ENCODE measurements at regions not wholly inside any gene's neighbourhood (a gene's known extent, or its start where the extent isn't known, plus 50 kb on each side); places are given as distances from the start of the nearest gene placed in this dataset.

DNA sequence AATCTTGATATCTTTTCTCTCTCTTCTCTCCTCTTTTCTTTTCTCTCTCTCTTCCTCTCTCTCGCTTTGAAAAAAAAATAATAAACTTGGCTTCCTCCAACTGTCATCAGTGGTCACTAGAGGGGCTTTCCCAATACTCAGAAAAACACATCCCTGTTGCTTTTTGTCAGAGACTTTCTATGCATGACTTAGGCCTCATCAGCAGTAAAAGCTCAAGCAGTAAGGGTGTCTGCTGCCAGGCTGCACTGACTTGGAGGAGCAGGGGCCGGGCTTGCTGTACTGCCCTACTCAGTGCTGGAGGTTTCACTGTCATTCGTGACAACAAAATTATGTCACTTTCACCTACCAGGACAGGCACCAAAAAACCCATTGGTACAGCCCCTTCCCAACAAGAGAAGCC, 272.0 kb downstream of the ADGB start:
- H3K9me3 ChIP-seq (ENCODE audit: low read length), result no peaks in the 10 kb centered on the region
- no peak for DNase-seq (ENCODE audit: low spot score)
- intact Hi-C loops (cut with micrococcal nuclease; ENCODE audit: unreplicated experiment), result no loop called here
- no peak overlapping the region for H3K4me2 ChIP-seq (ENCODE audit: low read length)
- H2AFZ ChIP-seq (ENCODE audit: low read length), result no peak overlapping the region
- H3K27ac ChIP-seq (ENCODE audit: low read depth, low read length, poor library complexity, severe bottlenecking), result no peak overlapping the region
- H3K79me2 ChIP-seq (ENCODE audit: insufficient read depth, low read depth, low read length), result no peaks in the 10 kb centered on the region
- no TSS peak for BruUV-seq (replicated peaks)
- no peak overlapping the region for H3K4me3 ChIP-seq (ENCODE audit: low read depth, low read length, poor library complexity, severe bottlenecking)
- H3K36me3 ChIP-seq (ENCODE audit: insufficient read depth, low read length), result no peaks in the 10 kb centered on the region
- H4K20me1 ChIP-seq (ENCODE audit: insufficient read depth, low read length), result no peaks in the 10 kb centered on the region
- ChIA-PET CTCF (ENCODE audit: unreplicated experiment) (no interaction called here), POLR2A (no interaction called here)
- H3K4me1 ChIP-seq (ENCODE audit: insufficient read depth, low read length, poor library complexity, severe bottlenecking), result no peaks in the 10 kb centered on the region
- H3K9me2 ChIP-seq (ENCODE audit: insufficient read depth, low read length), result no peaks in the 10 kb centered on the region
- TF ChIP-seq, protein P1, sequence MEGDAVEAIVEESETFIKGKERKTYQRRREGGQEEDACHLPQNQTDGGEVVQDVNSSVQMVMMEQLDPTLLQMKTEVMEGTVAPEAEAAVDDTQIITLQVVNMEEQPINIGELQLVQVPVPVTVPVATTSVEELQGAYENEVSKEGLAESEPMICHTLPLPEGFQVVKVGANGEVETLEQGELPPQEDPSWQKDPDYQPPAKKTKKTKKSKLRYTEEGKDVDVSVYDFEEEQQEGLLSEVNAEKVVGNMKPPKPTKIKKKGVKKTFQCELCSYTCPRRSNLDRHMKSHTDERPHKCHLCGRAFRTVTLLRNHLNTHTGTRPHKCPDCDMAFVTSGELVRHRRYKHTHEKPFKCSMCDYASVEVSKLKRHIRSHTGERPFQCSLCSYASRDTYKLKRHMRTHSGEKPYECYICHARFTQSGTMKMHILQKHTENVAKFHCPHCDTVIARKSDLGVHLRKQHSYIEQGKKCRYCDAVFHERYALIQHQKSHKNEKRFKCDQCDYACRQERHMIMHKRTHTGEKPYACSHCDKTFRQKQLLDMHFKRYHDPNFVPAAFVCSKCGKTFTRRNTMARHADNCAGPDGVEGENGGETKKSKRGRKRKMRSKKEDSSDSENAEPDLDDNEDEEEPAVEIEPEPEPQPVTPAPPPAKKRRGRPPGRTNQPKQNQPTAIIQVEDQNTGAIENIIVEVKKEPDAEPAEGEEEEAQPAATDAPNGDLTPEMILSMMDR (conservative IDR thresholded peaks at IDR 0.05; ENCODE audit: low read length), result no peak
- TF ChIP-seq EZH2phosphoT487 (IDR thresholded peaks at IDR 0.05; ENCODE audit: borderline replicate concordance, low read depth, low read length), result no peak

DNA sequence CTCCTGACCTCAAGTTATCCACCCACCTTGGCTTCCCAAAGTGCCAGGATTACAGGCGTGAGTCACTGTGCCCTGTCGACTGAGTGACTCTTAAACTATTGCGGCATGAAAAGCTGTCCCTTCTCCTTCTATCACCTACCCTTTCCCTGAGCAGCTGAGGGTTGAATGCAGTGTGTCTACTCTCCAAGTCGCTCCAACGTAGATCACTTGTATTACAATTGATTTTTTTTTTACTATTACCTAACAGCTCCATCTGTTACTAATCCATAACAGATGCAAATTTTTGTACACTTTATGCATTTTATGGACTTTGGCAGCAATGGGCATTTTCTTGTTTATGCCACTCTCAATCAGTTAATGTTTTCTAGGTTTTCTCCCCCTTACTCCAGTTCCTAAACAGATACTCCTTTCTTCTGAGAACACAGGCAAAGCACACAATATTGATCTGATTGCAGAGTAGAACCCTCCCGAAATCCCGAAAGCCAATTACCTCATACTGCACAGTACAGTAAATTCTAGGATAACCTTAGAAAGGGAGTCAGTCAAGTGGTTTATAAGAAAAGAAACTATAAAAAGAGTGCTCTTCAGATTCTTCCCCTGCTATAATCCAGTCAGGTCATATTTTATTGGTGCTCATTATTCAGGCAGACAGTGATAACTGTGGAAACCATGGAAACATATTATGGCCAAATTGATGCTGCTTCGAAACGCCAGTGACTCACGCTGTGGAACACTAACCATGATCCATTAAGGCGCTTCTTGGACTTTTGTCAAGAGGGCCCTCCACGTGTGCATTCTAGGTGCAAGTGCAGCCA, 273.0 kb downstream of the ADGB start:
- Histone ChIP-seq H4K20me1 (ENCODE audit: insufficient read depth, low read length) (no peaks in the 10 kb centered on the region), H3K9me3 (ENCODE audit: low read length) (no peaks in the 10 kb centered on the region), H2AFZ (ENCODE audit: low read length) (no peak overlapping the region), H3K79me2 (ENCODE audit: insufficient read depth, low read depth, low read length) (no peaks in the 10 kb centered on the region), H3K4me3 (ENCODE audit: low read depth, low read length, poor library complexity, severe bottlenecking) (no peak overlapping the region), H3K9me2 (ENCODE audit: insufficient read depth, low read length) (no peaks in the 10 kb centered on the region), H3K4me1 (ENCODE audit: insufficient read depth, low read length, poor library complexity, severe bottlenecking) (peaks cover 8% of the 10 kb centered on the region), H3K4me2 (ENCODE audit: low read length) (no peak overlapping the region), H3K36me3 (ENCODE audit: insufficient read depth, low read length) (no peaks in the 10 kb centered on the region), H3K27ac (ENCODE audit: low read depth, low read length, poor library complexity, severe bottlenecking) (no peak overlapping the region)
- BruUV-seq (replicated peaks), result no TSS peak
- intact Hi-C loops (cut with micrococcal nuclease; ENCODE audit: unreplicated experiment), result no loop called here
- no peak for TF ChIP-seq EZH2phosphoT487 (IDR thresholded peaks at IDR 0.05; ENCODE audit: borderline replicate concordance, low read depth, low read length)
- TF ChIP-seq, protein P1 (conservative IDR thresholded peaks at IDR 0.05; ENCODE audit: low read length), result no peak
- ChIA-PET CTCF (ENCODE audit: unreplicated experiment) (no interaction called here), POLR2A (no interaction called here)
- DNase-seq (ENCODE audit: low spot score), result no peak

GRCh38 chr6:146872426-146872785, 273.6 kb downstream of the ADGB start:
- Histone ChIP-seq H3K36me3 (ENCODE audit: insufficient read depth, low read length) (no peaks in the 10 kb centered on the region), H3K4me2 (ENCODE audit: low read length) (no peak overlapping the region), H3K4me3 (ENCODE audit: low read depth, low read length, poor library complexity, severe bottlenecking) (no peak overlapping the region), H2AFZ (ENCODE audit: low read length) (no peak overlapping the region), H4K20me1 (ENCODE audit: insufficient read depth, low read length) (no peaks in the 10 kb centered on the region), H3K4me1 (ENCODE audit: insufficient read depth, low read length, poor library complexity, severe bottlenecking) (peaks cover 9% of the 10 kb centered on the region), H3K27ac (ENCODE audit: low read depth, low read length, poor library complexity, severe bottlenecking) (no peak overlapping the region), H3K9me2 (ENCODE audit: insufficient read depth, low read length) (no peaks in the 10 kb centered on the region), H3K79me2 (ENCODE audit: insufficient read depth, low read depth, low read length) (no peaks in the 10 kb centered on the region), H3K9me3 (ENCODE audit: low read length) (no peaks in the 10 kb centered on the region)
- no peak for DNase-seq (ENCODE audit: low spot score)
- BruUV-seq (replicated peaks), result no TSS peak
- ChIA-PET POLR2A (no interaction called here), CTCF (ENCODE audit: unreplicated experiment) (no interaction called here)
- TF ChIP-seq EZH2phosphoT487 (IDR thresholded peaks at IDR 0.05; ENCODE audit: borderline replicate concordance, low read depth, low read length), result no peak
- TF ChIP-seq, protein P1 (conservative IDR thresholded peaks at IDR 0.05; ENCODE audit: low read length), result no peak
- intact Hi-C loops (cut with micrococcal nuclease; ENCODE audit: unreplicated experiment), result no loop called here
